HepG2 (cell line): ENCODE measurements at regions not wholly inside any gene's neighbourhood (a gene's known extent, or its start where the extent isn't known, plus 50 kb on each side); places are given as distances from the start of the nearest gene placed in this dataset.

Experiments used
- ATF4 ChIP-seq, 2 experiments: fragments of 450-650 bp in 1 of 2; sonication (generic) in 1 of 2; formaldehyde crosslinking; IDR thresholded peaks; 2 replicates each; pipeline versions ENCODE4 v1.5.0 to v1.8.0; 2020 to 2022; ENCODE audit warnings: mild to moderate bottlenecking in 1 of 2, missing genetic modification reagents in 1 of 2
- CC2D1A ChIP-seq: sonication (generic); formaldehyde crosslinking; IDR thresholded peaks from 2 replicates; pipeline ENCODE4 v1.8.1; 2023; ENCODE audit warnings: mild to moderate bottlenecking, missing genetic modification reagents
- CREB3 ChIP-seq: sonication (generic); formaldehyde crosslinking; IDR thresholded peaks from 2 replicates; pipeline ENCODE4 v1.5.0; 2020; ENCODE audit warnings: missing genetic modification reagents
- DRAP1 ChIP-seq: IDR thresholded peaks from 2 replicates; pipeline ENCODE4 v1.6.1; 2016; ENCODE audit warnings: missing genetic modification reagents, missing compliant biosample characterization
- ERF ChIP-seq: IDR thresholded peaks from 2 replicates; pipeline ENCODE4 v1.6.1; 2018; ENCODE audit warnings: missing biosample characterization, missing genetic modification reagents
- GABPB1 ChIP-seq: IDR thresholded peaks from 2 replicates; pipeline ENCODE4 v1.6.1; 2016; ENCODE audit warnings: mild to moderate bottlenecking, missing genetic modification reagents, moderate library complexity, missing compliant biosample characterization
- HDAC2 ChIP-seq: sonication (generic); formaldehyde crosslinking; IDR thresholded peaks from 2 replicates; pipeline ENCODE4 v1.4.0; 2020; ENCODE audit warnings: missing genetic modification reagents
- HMGXB4 ChIP-seq, 2 experiments: sonication (generic) in 1 of 2; formaldehyde crosslinking in 1 of 2; IDR thresholded peaks; 2 replicates each; pipeline versions ENCODE4 v1.4.0 to v1.6.1; 2018 to 2020; ENCODE audit warnings: missing genetic modification reagents in 2 of 2, borderline replicate concordance in 1 of 2, low read depth in 1 of 2, mild to moderate bottlenecking in 1 of 2, missing biosample characterization in 1 of 2
- JARID2 ChIP-seq: sonication (generic); formaldehyde crosslinking; IDR thresholded peaks from 2 replicates; pipeline ENCODE4 v1.8.1; 2023; ENCODE audit warnings: missing genetic modification reagents, inconsistent platforms; ENCODE audit not compliant: insufficient replicate concordance
- NFE2L1 ChIP-seq: sonication (generic); formaldehyde crosslinking; IDR thresholded peaks from 2 replicates; pipeline ENCODE4 v1.4.0; 2020; ENCODE audit warnings: missing genetic modification reagents, mild to moderate bottlenecking, borderline replicate concordance
- RFX3 ChIP-seq: IDR thresholded peaks from 2 replicates; pipeline ENCODE4 v1.6.1; 2016; ENCODE audit warnings: missing biosample characterization, missing genetic modification reagents
- SAFB2 ChIP-seq: sonication (generic); formaldehyde crosslinking; IDR thresholded peaks from 2 replicates; pipeline ENCODE4 v1.5.1; 2020; ENCODE audit warnings: missing genetic modification reagents, low read depth, mild to moderate bottlenecking, borderline replicate concordance
- SALL1 ChIP-seq: sonication (generic); formaldehyde crosslinking; IDR thresholded peaks from 2 replicates; pipeline ENCODE4 v1.8.0; 2022; ENCODE audit warnings: mild to moderate bottlenecking, missing genetic modification reagents
- SMAD3 ChIP-seq: sonication (generic); formaldehyde crosslinking; IDR thresholded peaks from 2 replicates; pipeline ENCODE4 v1.4.0; 2020; ENCODE audit warnings: missing genetic modification reagents
- SP2 ChIP-seq: sonication (generic); formaldehyde crosslinking; IDR thresholded peaks from 2 replicates; pipeline ENCODE4 v1.5.1; 2020; ENCODE audit warnings: mild to moderate bottlenecking, missing genetic modification reagents
- TEAD3 ChIP-seq: optimal IDR thresholded peaks from 2 replicates; pipeline ENCODE3; 2016; ENCODE audit warnings: borderline replicate concordance
- ZBTB37 ChIP-seq: sonication (generic); formaldehyde crosslinking; IDR thresholded peaks from 2 replicates; pipeline ENCODE4 v1.4.0; 2020; ENCODE audit warnings: mild to moderate bottlenecking, missing genetic modification reagents
- ZEB1 ChIP-seq: IDR thresholded peaks from 2 replicates; pipeline ENCODE4 v1.6.1; 2012; ENCODE audit warnings: mild to moderate bottlenecking, low read depth, inconsistent platforms; ENCODE audit not compliant: insufficient replicate concordance
- ZNF24 ChIP-seq: fragments of 450-650 bp; IDR thresholded peaks from 2 replicates; pipeline ENCODE4 v1.6.1; 2017; ENCODE audit warnings: antibody characterized with exemption, mild to moderate bottlenecking
- ZNF317 ChIP-seq: sonication (generic); formaldehyde crosslinking; IDR thresholded peaks from 2 replicates; pipeline ENCODE4 v1.5.0; 2020; ENCODE audit warnings: mild to moderate bottlenecking, missing genetic modification reagents
- ZNF326 ChIP-seq: sonication (generic); formaldehyde crosslinking; IDR thresholded peaks from 2 replicates; pipeline ENCODE4 v1.4.0; 2020; ENCODE audit warnings: missing genetic modification reagents, borderline replicate concordance
- ZNF329 ChIP-seq: sonication (generic); formaldehyde crosslinking; IDR thresholded peaks from 2 replicates; pipeline ENCODE4 v1.9.0; 2021; ENCODE audit warnings: low read depth, mild to moderate bottlenecking, missing genetic modification reagents
- ZNF430 ChIP-seq: sonication (generic); formaldehyde crosslinking; IDR thresholded peaks from 2 replicates; pipeline ENCODE4 v1.9.0; 2021; ENCODE audit warnings: mild to moderate bottlenecking, missing genetic modification reagents
- ZNF652 ChIP-seq: IDR thresholded peaks from 2 replicates; pipeline ENCODE4 v1.6.1; 2016; ENCODE audit warnings: low read depth, borderline replicate concordance
- ZNF660 ChIP-seq: sonication (generic); formaldehyde crosslinking; IDR thresholded peaks from 2 replicates; pipeline ENCODE4 v1.5.1; 2020; ENCODE audit warnings: mild to moderate bottlenecking, low read depth, missing genetic modification reagents, borderline replicate concordance
- ZNF839 ChIP-seq: sonication (generic); formaldehyde crosslinking; IDR thresholded peaks from 2 replicates; pipeline ENCODE4 v1.4.0; 2020; ENCODE audit warnings: missing genetic modification reagents, mild to moderate bottlenecking, borderline replicate concordance

GRCh38 chr2:168336786-168337388 is 89.5 kb upstream of the STK39 start (continued):
- TF ChIP-seq ZNF652 (CRISPR knock-in tag) (peak; percentile 27; the same call in 1 of the 2 replicates), HMGXB4 (CRISPR knock-in tag; IDR thresholded peaks at IDR 0.05; ENCODE audit: borderline replicate concordance in 1 of 2, low read depth in 1 of 2) (peak in 1 of 2 experiments; percentile 22; a peak in 1 of 4 replicates), ZNF839 (CRISPR knock-in tag) (no peak), ERF (CRISPR knock-in tag) (no peak), ZNF317 (CRISPR knock-in tag) (no peak), SAFB2 (CRISPR knock-in tag) (no peak), JARID2 (no peak), CC2D1A (no peak), ZNF326 (CRISPR knock-in tag) (no peak), ZNF329 (CRISPR knock-in tag) (no peak), ATF4 (CRISPR knock-in tag; IDR thresholded peaks at IDR 0.05) (0 out of 4 replicates have a peak, but pooled peaks of 1 of the 2 experiments have one; percentile 13), SP2 (CRISPR knock-in tag) (no peak), GABPB1 (CRISPR knock-in tag) (peak; percentile 57; the same call in 1 of the 2 replicates), SALL1 (CRISPR knock-in tag) (peak; percentile 38; the same call in 1 of the 2 replicates), CREB3 (CRISPR knock-in tag) (no peak), ZBTB37 (CRISPR knock-in tag) (no peak), RFX3 (no peak), TEAD3 (CRISPR knock-in tag) (peak; percentile 62), ZNF430 (CRISPR knock-in tag) (no peak), HDAC2 (CRISPR knock-in tag) (0 out of 2 replicates have a peak, but pooled peaks have one; percentile 18), NFE2L1 (CRISPR knock-in tag) (no peak), ZEB1 (peak; percentile 69), ZNF24 (no peak), SMAD3 (CRISPR knock-in tag) (no peak), ZNF660 (no peak), DRAP1 (CRISPR knock-in tag) (no peak)
